ENCODE measurements at regions not wholly inside any gene's neighbourhood (a gene's known extent, or its start where the extent isn't known, plus 50 kb on each side); places are given as distances from the start of the nearest gene placed in this dataset.

DNA sequence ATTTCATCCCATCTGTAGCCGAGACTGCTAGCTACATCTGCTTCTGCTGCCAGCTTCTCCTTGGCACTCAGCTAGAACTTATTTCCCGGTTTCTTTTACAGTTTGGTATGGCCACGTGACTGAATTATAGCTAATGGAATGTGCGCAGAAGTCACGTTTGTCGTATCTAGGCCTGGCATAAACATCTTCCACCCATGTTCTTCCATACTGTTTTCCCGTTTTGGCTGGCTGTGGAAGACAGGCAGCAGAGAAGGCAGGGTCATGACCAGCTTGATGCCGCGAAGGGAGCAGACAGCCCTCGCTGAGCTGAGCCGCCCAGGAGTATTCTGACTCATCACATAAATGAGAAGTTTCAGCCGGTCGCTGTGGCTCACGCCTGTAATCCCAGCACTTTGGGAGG is 186.7 kb downstream of the RFC3 start:
- no peak for DNase-seq

DNA sequence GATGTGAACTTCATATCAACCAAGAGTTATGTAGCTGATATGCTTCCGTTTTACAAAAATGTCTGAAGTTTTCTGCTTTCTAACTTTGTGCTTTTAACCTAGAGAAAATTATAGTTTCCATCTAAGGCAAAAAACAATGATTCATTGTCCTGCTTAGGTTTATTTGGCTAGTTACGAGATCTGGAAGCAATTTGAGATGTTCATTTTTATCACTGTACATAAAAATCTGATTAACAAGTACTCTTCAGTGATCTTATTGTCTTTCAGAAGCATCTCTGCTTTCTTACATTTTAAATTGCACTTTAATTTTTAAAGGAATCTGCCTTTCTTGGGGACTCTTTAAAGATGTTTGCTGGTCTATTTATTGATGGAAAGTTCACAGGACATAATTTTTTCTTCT is 188.1 kb downstream of the RFC3 start:
- no peak for DNase-seq

DNA sequence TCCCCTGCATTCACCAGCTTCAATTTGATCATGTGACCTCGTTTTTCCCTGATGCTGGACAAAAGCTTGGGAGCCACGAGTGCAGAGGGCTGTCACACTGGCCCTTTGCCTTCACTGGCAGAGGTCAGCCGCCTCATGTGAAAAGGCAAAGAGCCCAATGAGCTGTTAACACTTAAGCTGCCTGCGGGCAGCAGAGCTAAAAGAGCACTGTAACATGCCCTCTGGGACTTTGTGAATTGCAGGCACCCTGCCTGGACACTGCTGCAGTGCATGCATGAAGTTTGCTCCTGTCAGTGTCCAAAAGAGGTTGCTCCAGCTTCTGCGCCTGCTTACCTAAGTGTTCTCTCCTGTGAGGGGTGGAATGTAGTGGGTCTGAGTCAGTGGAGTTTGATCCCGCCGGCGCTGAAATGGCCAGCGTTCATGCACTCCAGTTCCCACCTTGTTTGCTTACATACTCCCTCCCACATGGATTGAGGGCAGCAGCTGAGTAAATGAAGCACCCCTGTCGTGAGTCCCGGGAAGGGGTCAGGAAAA is 193.7 kb downstream of the RFC3 start:
- no peak for DNase-seq

DNA sequence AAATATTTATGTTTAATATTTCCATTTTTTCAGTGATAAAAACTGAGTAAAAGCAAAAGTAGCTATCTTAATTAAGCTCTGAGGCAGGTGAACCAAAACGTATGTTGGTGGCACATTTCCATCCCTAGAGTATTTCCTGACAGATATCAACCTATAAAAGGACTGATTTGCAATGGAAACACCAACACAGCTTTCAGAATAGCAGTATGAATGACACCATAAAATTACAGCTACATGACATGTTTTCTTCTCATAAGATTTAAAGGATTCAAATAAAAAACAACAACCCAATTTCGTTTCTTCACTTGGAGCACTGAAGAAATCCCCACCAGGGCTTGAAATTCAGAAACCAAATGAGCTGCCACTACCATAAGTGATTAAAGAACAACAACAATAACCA is 194.4 kb downstream of the RFC3 start:
- DNase-seq, result no peak

DNA sequence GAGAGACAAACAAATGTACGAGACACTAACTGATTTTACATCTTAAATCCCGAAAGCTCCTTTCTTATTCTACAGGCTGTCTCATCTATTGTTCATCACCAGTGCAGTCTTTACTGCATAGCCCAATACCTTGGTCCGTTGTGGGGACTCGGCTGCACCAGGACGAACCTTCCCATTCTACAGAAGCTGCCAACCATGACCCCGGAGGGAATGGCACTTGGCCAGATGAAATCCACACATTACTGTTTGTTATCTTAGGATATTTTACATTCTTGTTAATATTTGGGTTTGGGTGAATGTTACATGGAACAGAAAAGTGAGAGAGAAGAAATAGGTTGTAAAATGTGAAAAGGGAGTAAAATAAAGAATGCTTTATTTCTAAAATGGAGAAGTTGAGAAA is 195.1 kb downstream of the RFC3 start:
- no peak for DNase-seq

DNA sequence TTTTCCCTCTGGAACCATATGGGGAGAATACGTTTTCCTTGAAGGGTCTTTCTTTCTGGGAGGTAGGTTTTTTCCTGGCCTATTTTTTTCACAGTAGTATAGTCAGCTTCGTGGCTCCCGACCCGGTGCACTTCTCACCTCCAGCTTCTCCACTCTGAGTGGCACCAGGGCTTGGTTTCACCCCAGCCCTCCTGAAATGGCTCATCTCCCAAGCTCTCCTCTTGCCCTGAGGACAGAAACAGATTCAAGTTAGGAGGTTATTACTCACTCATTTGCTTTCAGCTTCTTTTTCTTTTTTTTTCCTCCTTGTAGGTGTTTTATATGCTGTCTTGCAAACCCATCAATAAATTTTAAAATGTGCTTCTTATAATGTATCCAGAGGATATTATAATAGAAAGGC is 199.3 kb downstream of the RFC3 start:
- DNase-seq, result no peak

DNA sequence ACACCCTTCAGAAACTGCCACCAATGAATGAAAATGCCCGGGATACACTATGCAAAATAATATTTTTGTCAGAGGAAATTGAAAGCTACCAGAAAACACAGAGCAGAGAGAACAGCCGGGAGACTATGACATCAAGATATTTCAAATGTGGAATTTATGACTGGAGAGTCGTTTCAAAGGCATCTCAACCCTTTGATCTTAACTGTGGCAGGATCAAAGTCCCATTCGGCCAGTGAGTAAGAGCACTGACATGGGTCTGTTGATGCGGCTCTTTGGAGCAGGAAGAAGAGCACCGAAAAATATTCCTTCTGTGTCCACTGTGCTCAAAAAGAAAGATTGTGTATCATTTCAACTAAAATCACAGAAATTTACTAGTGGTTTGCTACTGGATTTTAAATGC is 201.9 kb downstream of the RFC3 start:
- DNase-seq, result no peak

DNA sequence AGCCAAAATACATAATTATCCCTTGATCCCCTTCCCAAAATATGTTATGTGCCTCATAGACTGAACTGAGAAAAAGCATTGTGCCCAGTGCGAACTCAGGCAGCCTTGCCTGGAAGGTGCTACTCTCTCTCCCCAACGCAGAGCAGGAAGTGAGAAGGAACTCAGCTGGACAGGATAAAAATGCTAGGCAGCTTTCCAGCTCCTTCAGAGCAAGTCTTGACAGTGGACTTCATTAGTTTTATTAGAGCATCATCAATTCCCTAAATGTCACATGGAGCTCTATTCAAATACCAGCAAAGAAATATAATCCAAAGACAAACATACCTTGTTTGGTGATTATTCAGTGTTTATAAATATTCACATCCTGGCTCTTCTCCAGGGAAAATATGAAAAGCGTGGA is 202.4 kb downstream of the RFC3 start:
- no peak for DNase-seq

DNA sequence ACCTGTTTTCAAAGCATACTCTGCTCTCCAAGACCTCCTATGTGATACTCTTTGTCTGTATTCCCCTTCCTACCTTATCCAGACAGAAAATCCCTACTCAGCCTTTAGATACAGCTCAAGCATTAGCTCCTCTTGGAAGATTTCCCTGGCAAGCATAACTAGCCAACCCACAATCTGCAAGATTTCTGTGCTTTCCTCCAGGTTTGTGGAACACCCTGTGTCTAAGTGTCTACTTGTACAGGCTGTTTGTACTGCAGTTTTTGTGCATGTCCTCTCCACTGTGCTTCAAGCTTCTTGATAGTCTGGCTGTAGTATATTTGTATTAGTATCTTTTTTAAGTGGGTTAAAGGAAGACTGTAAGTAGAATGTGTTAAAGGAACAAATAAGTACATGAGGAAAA is 203.7 kb downstream of the RFC3 start:
- DNase-seq, result no peak

DNA sequence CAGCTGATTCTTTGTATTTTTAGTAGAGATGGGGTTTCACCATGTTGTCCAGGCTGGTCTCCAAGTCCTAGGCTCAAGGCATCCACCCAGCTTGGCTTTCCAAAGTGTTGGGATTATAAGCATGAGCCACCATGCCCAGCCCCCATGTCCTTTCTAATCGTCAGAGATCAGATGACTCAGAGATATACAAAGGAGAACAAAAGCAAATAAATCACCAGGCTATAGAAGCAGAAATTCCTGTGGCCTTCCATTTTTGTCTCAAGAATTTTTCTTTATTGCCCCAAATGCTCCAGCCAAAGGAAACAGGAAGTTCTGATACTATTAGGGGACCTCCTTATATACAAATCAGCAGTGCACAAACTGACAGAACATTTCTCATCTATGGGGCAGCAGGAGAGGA is 207.8 kb downstream of the RFC3 start:
- no peak for DNase-seq

DNA sequence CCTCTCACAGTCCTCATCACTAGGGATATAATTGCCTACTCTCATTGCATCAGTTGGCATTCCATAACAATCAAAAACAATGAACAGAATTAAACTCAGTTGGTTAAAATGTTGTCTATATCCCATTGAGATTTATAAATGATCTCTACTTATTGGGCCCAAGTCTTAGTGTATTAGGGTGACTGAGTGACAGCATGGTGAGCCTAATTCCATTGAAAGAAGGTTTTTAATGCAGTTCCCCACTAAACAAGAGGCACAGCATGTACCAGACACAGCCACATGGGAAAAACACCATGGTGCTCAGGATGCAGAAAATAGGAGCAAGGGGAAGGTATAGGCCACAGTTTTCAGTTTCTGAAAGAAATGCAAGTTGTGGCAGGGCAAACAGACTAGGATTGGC is 208.4 kb downstream of the RFC3 start:
- DNase-seq, result no peak

DNA sequence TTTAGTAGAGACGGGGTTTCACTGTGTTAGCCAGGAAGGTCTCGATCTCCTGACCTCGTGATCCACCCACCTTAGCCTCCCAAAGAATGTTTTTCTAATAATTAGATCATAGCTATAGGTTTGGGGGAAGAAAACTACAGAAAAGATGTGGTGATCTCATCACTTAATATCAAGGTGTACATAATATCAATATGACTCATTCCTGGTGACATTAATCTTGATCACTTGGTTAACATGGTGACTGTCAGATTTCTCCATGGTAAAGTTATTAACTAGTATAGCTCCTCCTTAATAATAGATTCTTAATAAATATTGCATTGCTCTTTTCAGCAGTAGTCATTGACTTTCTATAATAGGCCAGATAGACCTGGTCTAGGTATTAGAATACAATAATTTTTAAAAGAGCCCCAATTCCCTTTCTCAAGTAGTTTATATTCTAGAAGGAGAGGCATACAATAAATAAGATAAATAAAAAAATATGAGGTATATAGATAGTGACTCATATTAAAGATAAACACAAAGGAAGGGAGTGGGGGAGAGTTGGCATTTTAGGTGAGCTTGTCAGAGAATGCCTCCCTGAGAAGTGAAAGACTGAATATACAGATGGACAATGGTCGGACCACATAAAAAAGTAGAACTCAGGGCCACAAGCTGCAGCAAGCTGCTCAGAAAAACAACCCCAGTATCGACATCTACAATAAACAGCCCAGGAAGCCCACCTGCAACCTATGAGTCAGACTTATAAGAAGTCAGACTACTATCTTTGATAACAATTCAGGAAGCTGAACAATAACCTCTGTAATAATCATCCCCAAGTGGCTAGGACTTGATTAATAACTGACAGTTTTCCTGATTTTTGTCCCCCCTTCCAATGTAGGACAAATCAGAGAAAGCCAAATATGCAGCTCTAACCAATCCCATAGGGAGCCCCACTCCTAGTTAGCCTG is 210.8 kb downstream of the RFC3 start:
- no peak for DNase-seq

DNA sequence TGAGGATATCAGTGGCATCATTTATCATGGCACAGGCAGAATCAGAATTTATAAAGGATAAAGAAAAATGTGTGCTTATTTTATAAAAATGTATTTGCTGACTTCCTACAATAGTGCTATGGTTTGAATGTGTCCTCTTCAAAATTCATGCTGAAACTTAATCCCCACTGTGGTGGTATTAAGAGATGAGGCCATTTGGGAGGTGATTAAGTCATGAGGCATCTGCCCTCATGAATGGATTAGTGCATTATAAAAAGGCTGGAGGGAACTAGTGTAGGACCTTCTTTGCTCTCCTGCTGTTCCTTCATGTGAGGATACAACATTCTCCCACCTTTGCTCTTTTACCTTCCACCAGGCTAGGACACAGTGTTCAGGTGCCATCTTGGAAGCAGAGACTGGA is 212.8 kb downstream of the RFC3 start:
- DNase-seq, result no peak

DNA sequence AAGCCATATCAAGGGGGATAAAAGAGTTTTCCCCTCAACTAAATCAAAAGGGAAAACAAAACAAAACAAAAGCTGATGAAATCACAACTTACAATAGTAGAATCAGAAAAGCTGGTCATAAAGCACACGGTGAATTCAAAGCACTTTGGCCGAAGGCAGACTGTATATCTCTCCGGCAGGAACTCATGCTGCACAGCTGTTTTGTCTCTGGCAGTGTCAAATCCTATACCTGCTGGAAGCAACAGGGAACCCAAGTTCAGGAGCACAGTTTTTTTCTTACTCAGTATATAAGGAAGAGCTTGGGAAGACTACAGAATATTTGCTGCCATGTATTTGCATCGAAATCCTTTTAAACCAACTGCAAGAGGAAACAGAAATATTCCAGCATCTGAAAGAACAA is 213.7 kb downstream of the RFC3 start:
- no peak for DNase-seq

DNA sequence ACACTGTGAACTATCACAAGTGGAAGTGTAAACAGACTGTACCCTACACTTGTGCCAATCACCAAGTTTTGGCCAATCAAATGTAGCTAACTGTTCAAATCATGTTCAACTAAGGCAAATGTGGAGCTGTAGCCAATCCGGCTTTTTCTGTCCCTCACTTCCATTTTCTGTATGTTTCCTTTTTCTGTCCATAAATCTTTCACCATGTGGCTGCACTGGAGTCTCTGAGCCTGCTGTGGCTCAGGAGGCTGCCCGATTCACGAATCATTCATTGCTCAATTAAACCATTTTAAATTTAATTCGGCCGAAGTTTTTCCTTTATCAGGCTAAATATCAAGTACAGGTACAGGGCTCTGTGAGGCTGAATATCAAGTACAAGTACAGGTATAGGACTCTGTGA is 216.5 kb downstream of the RFC3 start:
- no peak for DNase-seq

DNA sequence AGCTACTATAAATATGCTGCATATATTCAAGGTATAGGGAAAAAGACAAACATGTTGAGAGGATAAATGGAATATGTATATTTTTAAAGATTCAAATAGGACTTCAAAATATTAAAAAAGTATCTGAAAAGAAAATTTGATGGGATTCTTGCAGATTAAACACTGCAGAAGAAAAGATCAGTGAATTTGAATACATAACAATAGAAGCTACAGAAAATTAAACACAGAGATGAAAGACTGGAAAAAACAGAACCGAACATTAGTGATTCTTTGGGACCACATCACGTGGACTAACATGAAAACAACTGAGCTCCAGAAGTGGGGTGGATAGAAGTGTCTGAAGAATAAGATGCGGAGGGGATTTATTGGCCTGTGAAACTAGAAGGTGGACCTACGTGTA is 217.2 kb downstream of the RFC3 start:
- no peak for DNase-seq

DNA sequence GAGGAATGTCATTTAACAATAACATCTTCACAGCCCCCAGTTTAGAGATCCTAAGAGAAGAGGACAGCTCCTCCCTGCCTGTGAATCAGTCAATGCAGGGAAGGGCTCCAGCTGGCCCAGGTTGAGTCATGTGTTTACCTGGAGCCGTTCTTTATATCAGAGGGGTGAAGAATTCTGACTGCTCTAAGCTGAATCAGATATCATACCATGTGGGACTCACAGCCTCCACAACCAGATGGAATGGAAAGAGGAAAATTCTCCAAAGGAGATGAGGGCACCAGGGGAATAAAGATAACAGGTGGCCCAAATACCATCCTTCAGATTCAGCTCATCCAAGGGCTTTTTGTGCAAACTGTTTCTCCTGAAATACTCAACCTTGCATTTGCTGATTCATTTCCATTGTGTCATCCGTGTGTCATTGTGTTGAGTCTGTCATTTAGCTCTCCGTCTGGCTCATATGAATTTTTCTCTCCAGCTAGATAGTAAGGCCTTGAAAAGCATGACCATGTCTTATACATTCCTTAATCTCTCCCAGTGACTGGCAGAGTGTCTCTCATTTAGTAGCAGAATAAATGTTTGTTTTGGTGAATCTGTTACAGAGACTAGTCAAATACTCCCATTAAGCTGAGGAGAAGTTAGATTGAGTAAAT is 217.9 kb downstream of the RFC3 start:
- DNase-seq, result no peak

DNA sequence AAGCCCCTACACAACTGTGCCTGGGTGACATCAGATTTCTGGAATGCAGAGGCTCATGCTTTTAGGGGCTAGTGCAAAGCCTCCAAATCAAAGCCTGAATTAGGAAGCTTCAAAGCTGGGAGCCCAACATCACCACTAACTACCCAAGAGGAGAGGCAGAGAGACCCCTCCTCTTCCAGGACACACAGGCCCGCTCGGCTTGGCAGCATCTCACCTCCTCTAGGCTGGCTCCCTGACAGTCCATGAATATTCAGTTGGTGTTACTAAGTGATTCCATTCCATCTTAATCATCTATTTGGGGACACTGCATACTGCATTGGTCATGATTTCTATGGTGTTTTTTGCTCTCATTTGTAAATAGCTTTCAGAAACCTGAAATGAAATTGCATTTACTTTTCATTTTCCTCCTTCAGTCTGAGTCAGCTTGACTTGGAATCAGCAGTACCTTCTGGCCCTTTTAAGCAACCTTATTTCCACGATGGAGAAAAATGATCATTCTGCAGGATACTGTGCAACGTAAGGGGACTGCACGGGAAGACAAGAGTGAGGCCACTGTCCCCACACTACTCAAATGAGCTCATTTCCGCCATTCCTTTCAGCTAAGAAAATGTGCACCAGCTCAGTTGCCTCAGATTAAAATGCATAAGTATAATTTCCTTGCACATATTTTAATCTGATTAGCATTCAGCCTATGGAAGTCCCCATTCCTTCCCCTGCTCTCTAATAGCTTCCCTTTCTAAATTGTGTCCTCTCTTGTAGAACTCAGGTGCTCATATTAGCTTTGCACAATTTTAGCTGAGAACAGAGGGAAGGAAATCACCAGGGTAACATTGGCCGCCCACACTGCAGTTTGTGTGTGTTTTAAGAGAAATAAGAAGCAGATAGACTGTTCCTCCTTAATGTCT is 219.9 kb downstream of the RFC3 start:
- no peak for DNase-seq

DNA sequence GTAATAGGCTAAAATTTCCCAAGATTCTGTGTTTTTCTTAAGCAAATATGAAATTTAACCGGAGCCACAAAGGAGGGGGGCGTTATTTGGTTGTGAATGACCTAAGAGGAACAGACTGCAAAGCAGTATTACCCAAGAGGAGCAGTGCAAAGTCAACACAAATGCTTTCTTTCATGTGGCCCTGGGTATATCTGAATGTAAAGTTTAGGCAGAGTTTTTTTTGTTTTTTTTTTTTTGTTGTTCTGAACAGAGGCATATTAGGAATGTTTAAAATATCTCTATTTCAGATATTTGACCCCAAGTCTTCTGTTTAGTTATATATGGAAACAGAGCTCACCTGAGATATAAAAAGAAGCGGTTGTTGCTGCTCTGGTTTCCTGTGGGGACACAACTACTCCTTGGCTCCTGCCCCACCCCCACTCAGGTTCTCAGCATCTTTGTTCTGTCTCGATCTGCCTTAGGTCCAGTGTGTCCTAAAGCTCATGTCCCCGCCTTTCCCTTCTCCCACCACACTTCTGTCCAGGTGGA is 220.7 kb downstream of the RFC3 start:
- DNase-seq, result no peak

DNA sequence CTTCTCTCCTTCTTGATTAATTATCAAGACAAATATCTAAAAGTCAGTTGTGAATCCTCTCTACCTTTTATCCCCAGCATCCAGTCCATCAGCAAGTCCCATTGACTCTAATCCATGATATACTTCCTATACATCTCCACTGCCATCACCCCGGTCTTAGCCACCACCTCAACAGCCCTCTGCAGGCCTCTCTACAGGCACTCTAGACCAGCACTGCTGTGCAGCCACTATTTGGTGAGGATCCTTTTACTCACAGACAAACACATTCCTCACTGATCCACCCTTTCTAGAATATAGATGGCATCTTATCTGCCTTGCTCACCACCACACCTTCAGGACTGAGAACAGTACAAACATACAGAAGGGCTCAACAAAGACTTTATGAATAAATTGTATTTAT is 221.7 kb downstream of the RFC3 start:
- no peak for DNase-seq

DNA sequence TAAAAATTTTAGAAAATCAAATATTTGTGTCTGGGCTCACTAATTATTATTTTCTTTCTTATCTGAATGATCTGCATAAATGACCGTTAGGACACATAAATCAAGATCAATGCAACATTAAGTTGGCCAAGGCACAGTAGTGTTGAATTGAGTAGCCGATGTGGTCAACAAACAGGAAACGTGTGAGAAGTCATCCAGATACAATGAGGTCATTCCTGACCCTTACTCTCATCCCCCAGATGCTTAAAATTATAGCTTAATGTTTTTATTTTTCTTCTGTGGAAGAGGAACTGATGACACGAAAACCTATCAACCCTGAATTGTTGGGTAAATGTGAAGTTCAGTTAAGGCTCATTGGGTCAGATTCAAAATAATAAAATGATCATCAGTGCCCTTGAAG is 222.9 kb downstream of the RFC3 start:
- DNase-seq, result no peak

DNA sequence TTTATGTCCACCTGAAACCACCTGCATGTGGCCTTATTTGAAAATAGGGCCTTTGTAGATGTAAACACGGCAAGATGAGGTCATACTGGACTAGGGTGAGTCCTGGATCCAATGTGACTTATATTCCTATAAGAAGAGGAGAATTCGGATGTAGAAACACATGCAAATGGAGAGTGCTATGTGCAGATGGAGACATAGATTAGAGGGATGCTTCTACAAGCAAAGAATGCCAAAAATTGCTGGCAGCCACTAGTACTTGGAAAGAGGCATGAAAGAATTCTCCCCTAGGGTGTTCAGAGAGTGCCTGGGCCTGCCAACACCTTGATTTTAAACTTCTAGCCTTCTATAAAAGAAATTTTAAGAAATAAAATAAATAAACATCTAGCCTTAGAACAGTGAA is 226.1 kb downstream of the RFC3 start:
- no peak for DNase-seq

DNA sequence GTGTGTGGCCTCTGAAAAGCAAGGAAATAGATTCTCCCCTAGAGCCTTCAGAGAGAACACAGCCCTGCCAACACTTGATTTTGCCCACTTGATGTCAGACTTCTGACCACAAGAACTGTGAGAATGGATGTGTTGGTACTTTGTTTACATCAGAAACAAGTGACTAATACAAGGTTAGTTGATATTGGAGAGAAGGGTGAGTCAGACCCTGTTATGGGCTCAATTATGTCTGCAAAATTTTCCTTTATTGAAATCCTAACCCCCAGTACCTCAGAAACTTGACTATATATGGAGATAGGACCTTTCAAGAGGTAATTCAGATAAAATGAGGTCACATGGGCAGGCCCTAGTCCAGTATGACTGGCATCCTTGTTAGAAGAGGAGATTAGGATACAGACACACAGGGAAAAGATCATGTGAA is 226.7 kb downstream of the RFC3 start:
- DNase-seq, result no peak
